Choroid plexus epithelial cell (primary cell): ENCODE measurements at regions not wholly inside any gene's neighbourhood (a gene's known extent, or its start where the extent isn't known, plus 50 kb on each side); places are given as distances from the start of the nearest gene placed in this dataset.

Experiments
- DNase-seq: peaks from one replicate; pipeline ENCODE4 v3.0.0-alpha.2; 2010; ENCODE audit warnings: low read depth
- H3K4me3 ChIP-seq: 2 replicates; pipeline ENCODE4 v1.5.1; 2011; ENCODE audit warnings: low read depth, mild to moderate bottlenecking, control low read depth, low read length, moderate library complexity
- CTCF ChIP-seq: conservative IDR thresholded peaks from 2 replicates; pipeline ENCODE4 v1.5.1; 2011; ENCODE audit warnings: low read depth, mild to moderate bottlenecking, control low read depth, inconsistent platforms, low read length, moderate library complexity

GRCh38 chr13:63381078-63381859 is 1965.6 kb upstream of the PCDH20 start:
- TF ChIP-seq CTCF, result no peak
- DNase-seq, result peak; percentile 14
- no peak overlapping the region for H3K4me3 ChIP-seq

DNA sequence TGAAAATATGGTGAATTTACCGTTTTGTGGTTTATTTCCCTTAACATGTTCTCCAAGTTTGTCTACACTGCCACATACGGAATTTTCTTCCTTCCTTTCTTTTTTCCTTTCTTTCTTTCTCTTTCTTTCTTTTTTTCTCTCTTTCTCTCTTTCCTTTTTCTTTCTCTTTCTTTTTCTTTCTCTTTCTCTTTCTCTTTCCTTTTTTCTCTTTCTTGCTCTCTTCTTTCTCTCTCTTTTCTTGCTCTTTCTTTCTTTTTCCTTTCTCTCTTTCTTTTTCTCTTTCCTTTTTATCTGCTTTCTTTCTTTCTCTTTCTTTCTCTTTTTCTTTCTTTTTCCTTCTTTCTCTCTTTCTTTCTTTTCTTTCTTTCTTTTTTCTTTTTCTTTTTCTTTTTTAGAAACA is 1962.3 kb upstream of the PCDH20 start:
- no peak for DNase-seq
- no peak overlapping the region for H3K4me3 ChIP-seq
- TF ChIP-seq CTCF, result no peak

GRCh38 chr13:63370101-63370500 is 1954.5 kb upstream of the PCDH20 start:
- TF ChIP-seq CTCF, result no peak
- DNase-seq, result no peak
- H3K4me3 ChIP-seq, result no peak overlapping the region

DNA sequence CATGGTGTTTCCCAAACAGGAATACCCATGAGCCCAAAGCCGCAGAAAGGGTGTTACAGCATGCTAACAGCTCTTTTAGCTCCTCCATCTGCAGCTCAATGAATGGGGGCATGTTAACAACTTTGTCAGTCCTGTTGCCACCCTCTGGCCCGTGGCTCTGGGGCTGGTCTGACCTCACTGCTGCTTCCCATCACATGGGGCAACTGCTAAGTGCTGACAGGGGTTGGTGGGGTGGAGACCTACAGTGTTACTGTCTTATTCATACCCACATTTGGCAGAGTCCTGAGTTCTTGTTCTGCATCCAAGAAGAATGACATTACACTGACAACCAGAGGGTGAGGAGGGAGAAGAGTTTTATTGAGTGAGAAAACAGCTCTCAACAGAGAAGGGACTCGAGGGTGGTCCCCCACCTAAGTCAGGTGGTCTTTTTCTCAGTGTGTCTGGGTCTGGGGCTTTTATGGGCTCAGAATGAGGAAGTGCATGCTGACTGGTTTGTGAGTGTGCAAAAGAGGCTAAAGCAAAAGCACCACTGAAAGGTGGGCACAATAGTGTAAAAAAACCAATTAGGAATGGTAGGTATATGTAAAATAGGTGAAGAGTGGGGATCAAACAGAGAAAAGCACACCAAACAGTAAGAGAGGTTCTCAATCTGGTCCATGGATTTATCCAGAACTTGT is 1952.0 kb upstream of the PCDH20 start:
- DNase-seq, result no peak
- TF ChIP-seq CTCF, result no peak
- no peak overlapping the region for H3K4me3 ChIP-seq

DNA sequence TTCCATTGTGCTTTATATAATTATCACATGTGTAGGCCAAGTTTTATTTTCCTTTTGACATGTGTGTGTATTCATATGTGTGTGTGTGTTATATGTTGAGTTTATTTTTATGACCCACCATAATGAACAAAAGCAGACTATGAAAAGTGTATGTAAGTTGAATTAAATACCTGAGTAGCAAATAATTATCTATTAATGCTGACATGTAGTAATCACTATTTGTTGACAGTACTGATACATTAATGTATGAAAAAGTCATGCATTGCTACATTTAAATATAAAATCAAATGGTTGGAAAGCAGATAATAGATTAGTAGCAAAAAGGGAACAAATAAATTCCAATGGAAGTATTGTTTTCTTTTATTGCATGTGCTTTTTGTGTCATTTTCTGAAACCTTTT is 1948.5 kb upstream of the PCDH20 start:
- no peak overlapping the region for H3K4me3 ChIP-seq
- TF ChIP-seq CTCF, result no peak
- DNase-seq, result no peak

- TF ChIP-seq CTCF, result no peak
- H3K4me3 ChIP-seq, result no peak overlapping the region
- DNase-seq, result peak; percentile 15
These were observed 1935.9 kb upstream of the PCDH20 start for GRCh38 chr13:63351533-63351932.

DNA sequence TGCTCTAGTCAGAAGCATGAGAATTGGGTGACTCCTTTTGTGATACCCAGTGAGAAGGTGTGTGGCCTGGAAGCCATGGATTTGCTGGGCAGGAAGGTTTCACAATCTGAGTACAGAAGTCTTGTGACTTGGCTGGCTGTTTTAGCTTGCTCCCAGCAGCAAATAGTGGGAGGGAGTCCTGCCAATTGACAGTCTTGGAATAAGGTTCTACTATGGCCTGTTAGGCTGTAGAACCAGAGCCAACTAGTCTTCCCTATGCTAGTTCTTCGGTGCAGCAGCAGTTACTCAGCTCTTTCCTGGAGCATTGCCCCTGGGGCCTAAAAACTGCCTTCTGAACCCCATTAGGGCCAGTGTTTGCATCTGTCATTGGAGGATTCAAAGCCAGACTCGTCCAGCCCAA is 1935.4 kb upstream of the PCDH20 start:
- H3K4me3 ChIP-seq, result no peak overlapping the region
- DNase-seq, result peak; percentile 12
- TF ChIP-seq CTCF, result no peak
